Gastroesophageal sphincter (tissue), 3 donors: ENCODE measurements at regions not wholly inside any gene's neighbourhood (a gene's known extent, or its start where the extent isn't known, plus 50 kb on each side); places are given as distances from the start of the nearest gene placed in this dataset.

ENCODE experiments used
- EP300 ChIP-seq: sonication (generic); formaldehyde crosslinking; IDR thresholded peaks from one replicate; pipeline ENCODE4 v1.6.1; 2017; ENCODE audit warnings: antibody characterized with exemption, mild to moderate bottlenecking
- POLR2A ChIP-seq, 2 donors: fragments of 450-650 bp; IDR thresholded peaks; one replicate each; pipeline ENCODE4 v1.6.1; 2017; ENCODE audit warnings: antibody characterized with exemption in 2 of 2, mild to moderate bottlenecking in 2 of 2, moderate library complexity in 1 of 2
- TF ChIP-seq, protein P1 (sequence below), 4 experiments: fragments of 200-600 bp in 2 of 4; fragments of 450-650 bp in 2 of 4; sonication (generic) in 1 of 4; IDR thresholded peaks; one replicate each; pipeline ENCODE4 v1.5.1; 2017 to 2019; ENCODE audit warnings: antibody characterized with exemption in 4 of 4, mild to moderate bottlenecking in 2 of 4, moderate library complexity in 2 of 4

DNA sequence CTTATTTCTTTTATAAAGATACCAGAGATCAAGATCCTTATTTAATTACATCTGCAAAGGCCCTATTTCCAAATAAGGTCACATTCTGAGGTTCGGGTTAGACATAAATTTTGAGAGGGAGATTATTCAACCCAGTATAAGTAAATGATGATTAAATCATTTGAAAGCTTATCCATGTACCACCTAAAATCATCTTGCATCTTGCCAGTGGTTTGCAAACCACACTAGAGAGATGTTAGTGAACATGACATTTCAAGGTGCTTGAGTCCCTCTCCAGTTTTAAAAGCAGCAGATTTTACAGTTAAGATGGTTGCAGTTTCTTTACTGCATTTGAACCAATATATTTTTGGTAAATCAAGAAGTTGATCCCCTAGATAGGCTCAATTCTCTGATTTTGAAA is 49.9 kb upstream of the TMPO start:
- TF ChIP-seq, protein P1, sequence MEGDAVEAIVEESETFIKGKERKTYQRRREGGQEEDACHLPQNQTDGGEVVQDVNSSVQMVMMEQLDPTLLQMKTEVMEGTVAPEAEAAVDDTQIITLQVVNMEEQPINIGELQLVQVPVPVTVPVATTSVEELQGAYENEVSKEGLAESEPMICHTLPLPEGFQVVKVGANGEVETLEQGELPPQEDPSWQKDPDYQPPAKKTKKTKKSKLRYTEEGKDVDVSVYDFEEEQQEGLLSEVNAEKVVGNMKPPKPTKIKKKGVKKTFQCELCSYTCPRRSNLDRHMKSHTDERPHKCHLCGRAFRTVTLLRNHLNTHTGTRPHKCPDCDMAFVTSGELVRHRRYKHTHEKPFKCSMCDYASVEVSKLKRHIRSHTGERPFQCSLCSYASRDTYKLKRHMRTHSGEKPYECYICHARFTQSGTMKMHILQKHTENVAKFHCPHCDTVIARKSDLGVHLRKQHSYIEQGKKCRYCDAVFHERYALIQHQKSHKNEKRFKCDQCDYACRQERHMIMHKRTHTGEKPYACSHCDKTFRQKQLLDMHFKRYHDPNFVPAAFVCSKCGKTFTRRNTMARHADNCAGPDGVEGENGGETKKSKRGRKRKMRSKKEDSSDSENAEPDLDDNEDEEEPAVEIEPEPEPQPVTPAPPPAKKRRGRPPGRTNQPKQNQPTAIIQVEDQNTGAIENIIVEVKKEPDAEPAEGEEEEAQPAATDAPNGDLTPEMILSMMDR (IDR thresholded peaks at IDR 0.05): no peak
- TF ChIP-seq POLR2A (IDR thresholded peaks at IDR 0.05) (no peak), EP300 (no peak)
